Transverse colon (tissue), 4 donors: ENCODE measurements at regions not wholly inside any gene's neighbourhood (a gene's known extent, or its start where the extent isn't known, plus 50 kb on each side); places are given as distances from the start of the nearest gene placed in this dataset.

ENCODE experiments used
- DNase-seq: peaks from one replicate; pipeline ENCODE4 v3.0.0-alpha.2; 2019
- H3K27ac ChIP-seq, 4 donors: fragments of 200-600 bp; sonication (generic); 2 replicates each; pipeline ENCODE4 v1.5.1; 2016 to 2018; ENCODE audit warnings: inconsistent platforms in 4 of 4
- H3K27me3 ChIP-seq: fragments of 200-600 bp; sonication (generic); 2 replicates; pipeline ENCODE4 v1.5.1; 2017; ENCODE audit warnings: inconsistent platforms
- H3K36me3 ChIP-seq, 4 donors: fragments of 200-600 bp; sonication (generic); 2 replicates each; pipeline ENCODE4 v1.5.1; 2017 to 2019; ENCODE audit warnings: inconsistent platforms in 4 of 4
- H3K4me1 ChIP-seq, 4 donors: fragments of 200-600 bp; sonication (generic); 2 replicates each; pipeline ENCODE4 v1.5.1; 2017 to 2020; ENCODE audit warnings: inconsistent platforms in 4 of 4
- H3K4me3 ChIP-seq, 4 donors: fragments of 200-600 bp; sonication (generic); 1 replicate in 1 of 4; 2 replicates in 3 of 4; pipeline versions ENCODE4 v1.5.1 to v1.6.1; 2017 to 2019; ENCODE audit warnings: inconsistent platforms in 4 of 4
- H3K9me3 ChIP-seq, 2 donors: fragments of 200-600 bp; sonication (generic); 2 replicates each; pipeline ENCODE4 v1.5.1; 2017 to 2019; ENCODE audit warnings: inconsistent platforms in 2 of 2
- CTCF ChIP-seq, 5 experiments: fragments of 200-600 bp in 3 of 5; fragments of 450-650 bp in 2 of 5; sonication (generic) in 3 of 5; IDR thresholded peaks; 1 replicate in 2 of 5; 2 replicates in 3 of 5; pipeline ENCODE4 v1.5.1; 2016 to 2017; ENCODE audit warnings: antibody characterized with exemption in 5 of 5, inconsistent platforms in 3 of 5, mild to moderate bottlenecking in 2 of 5, moderate library complexity in 1 of 5
- EP300 ChIP-seq: sonication (generic); formaldehyde crosslinking; IDR thresholded peaks from one replicate; pipeline ENCODE4 v1.6.1; 2017; ENCODE audit warnings: antibody characterized with exemption, low read depth
- POLR2A ChIP-seq: fragments of 450-650 bp; IDR thresholded peaks from one replicate; pipeline ENCODE4 v1.6.1; 2016; ENCODE audit warnings: antibody characterized with exemption, mild to moderate bottlenecking, moderate library complexity
- POLR2AphosphoS5 ChIP-seq, 3 donors: sonication (generic); formaldehyde crosslinking; IDR thresholded peaks; one replicate each; pipeline ENCODE4 v1.6.1; 2016; ENCODE audit warnings: antibody characterized with exemption in 3 of 3
- WGBS, 2 donors: methylation state at CpG; one replicate each; pipeline ENCODE4 v1.1.5; 2018; ENCODE audit warnings: low coverage in 1 of 2; 5-methylcytosine and 5-hydroxymethylcytosine counted together
- in situ Hi-C, 4 donors: fragments of 200-750 bp; cut with MboI; loops; one replicate each; pipeline versions ENCODE4 v1.15.0 to v1.15.1; 2017; ENCODE audit warnings: low sequenced_read_pairs in 3 of 4, low pct_ligation_motif_present in 1 of 4, low pct_unique_long_range_greater_than_20kb in 1 of 4
- intact Hi-C: fragments of 100-400 bp; cut with DNase I; formaldehyde crosslinking; loops from one replicate; pipeline ENCODE4 v1.15.1; 2023; ENCODE audit warnings: low total_unique reads

GRCh38 chr6:5922230-5922629, 84.5 kb downstream of the NRN1 start:
- Histone ChIP-seq H3K9me3 (peaks cover 0 to 7% of the 10 kb centered on the region in 2 donors), H3K4me1 (no peaks in the 10 kb centered on the region), H3K27ac (no peak overlapping the region), H3K4me3 (no peak overlapping the region), H3K27me3 (peaks cover 4% of the 10 kb centered on the region), H3K36me3 (no peaks in the 10 kb centered on the region)
- TF ChIP-seq CTCF (IDR thresholded peaks at IDR 0.05) (no peak), EP300 (no peak), POLR2AphosphoS5 (IDR thresholded peaks at IDR 0.05) (no peak), POLR2A (no peak)
- DNase-seq = no peak
- in situ Hi-C loops (no loop called here), intact Hi-C loops (no loop called here)
- 68 to 84% methylated on average over 4 of the region's 4 CpGs for WGBS, 2 donors

GRCh38 chr6:5909721-5910120, 97.0 kb downstream of the NRN1 start:
- no peaks in the 10 kb centered on the region for H3K36me3 ChIP-seq
- H3K4me3 ChIP-seq = no peak overlapping the region
- no peaks in the 10 kb centered on the region for H3K9me3 ChIP-seq
- no peak for TF ChIP-seq POLR2A
- intact Hi-C loops (no loop called here), in situ Hi-C loops (no loop called here)
- no peak overlapping the region for H3K27ac ChIP-seq
- peaks cover 0 to 2% (median 0%) of the 10 kb centered on the region in 4 donors for H3K4me1 ChIP-seq
- DNase-seq = no peak
- H3K27me3 ChIP-seq = no peaks in the 10 kb centered on the region
- WGBS, 2 donors = 91% methylated on average over 5 of the region's 5 CpGs; no CpG with 5 or more reads in 1 of the 2 donors

GRCh38 chr6:5906842-5907241, 99.9 kb downstream of the NRN1 start:
- no peaks in the 10 kb centered on the region for H3K27me3 ChIP-seq
- H3K36me3 ChIP-seq = no peaks in the 10 kb centered on the region
- in situ Hi-C loops (no loop called here), intact Hi-C loops (no loop called here)
- H3K4me3 ChIP-seq = no peak overlapping the region
- H3K27ac ChIP-seq = no peak overlapping the region
- DNase-seq = no peak
- H3K9me3 ChIP-seq = no peaks in the 10 kb centered on the region
- 86 to 90% methylated on average over 1 of the region's 1 CpG for WGBS, 2 donors
- H3K4me1 ChIP-seq = peaks cover 0 to 3% (median 0%) of the 10 kb centered on the region in 4 donors
- no peak for TF ChIP-seq POLR2A
- no peak for TF ChIP-seq CTCF (IDR thresholded peaks at IDR 0.05)
- TF ChIP-seq EP300 = no peak
- TF ChIP-seq POLR2AphosphoS5 (IDR thresholded peaks at IDR 0.05) = no peak

- in situ Hi-C loops = no loop called here
- H3K4me1 ChIP-seq = peaks cover 0 to 3% (median 0%) of the 10 kb centered on the region in 4 donors
- H3K27me3 ChIP-seq = no peaks in the 10 kb centered on the region
- H3K27ac ChIP-seq = peak overlapping the region in 2 of 4 donors; percentile 19 to 29
- TF ChIP-seq POLR2A = no peak
- no peak for TF ChIP-seq POLR2AphosphoS5 (IDR thresholded peaks at IDR 0.05)
- no peak for TF ChIP-seq EP300
- TF ChIP-seq CTCF (IDR thresholded peaks at IDR 0.05) = no peak
- intact Hi-C loops = no loop called here
- no peak overlapping the region for H3K4me3 ChIP-seq
- no peaks in the 10 kb centered on the region for H3K9me3 ChIP-seq
- WGBS, 2 donors = 90% methylated on average over 1 of the region's 1 CpG; no CpG with 5 or more reads in 1 of the 2 donors
- no peak for DNase-seq
- H3K36me3 ChIP-seq = no peaks in the 10 kb centered on the region
Measured at GRCh38 chr6:5906340-5906670, 100.4 kb downstream of the NRN1 start.
